GM18519 (cell line): ENCODE measurements at regions not wholly inside any gene's neighbourhood (a gene's known extent, or its start where the extent isn't known, plus 50 kb on each side); places are given as distances from the start of the nearest gene placed in this dataset.
"Not testable (repeated sequence)": the region's sequence is repeated elsewhere in the genome, so short reads cannot be mapped to it uniquely, and the experiment has no call there.

ENCODE experiments used
- ATAC-seq: cut with Tn5 transposase; IDR thresholded peaks from one replicate; pipeline ENCODE4 v1.9.1; 2021; ENCODE audit warnings: mild to moderate bottlenecking, moderate library complexity; ENCODE audit not compliant: unreplicated experiment, low FRiP score

- no peak for ATAC-seq
Measured at GRCh38 chr17:51347851-51348584, 87.7 kb downstream of the UTP18 start.

DNA sequence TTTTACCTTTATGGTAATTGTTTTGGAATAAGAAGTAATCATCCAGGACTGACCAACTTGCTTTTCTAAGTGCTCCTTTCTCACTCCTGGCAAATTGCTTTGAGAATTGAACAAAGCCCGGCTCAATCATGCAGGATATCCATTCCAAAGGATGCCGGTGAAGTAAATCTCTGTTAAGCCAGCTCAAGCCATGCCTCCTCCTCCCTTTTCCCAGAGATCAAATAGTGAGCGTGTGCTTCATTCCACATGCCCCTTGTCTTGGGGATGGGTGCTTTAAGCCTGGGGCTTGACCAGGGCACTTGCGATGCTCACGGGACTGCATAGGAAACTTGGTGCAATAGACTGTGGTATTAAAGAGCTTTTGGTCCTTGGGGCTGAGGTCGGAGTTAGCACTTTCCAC, 90.7 kb downstream of the UTP18 start:
- no peak for ATAC-seq

- ATAC-seq = no peak
Measured at GRCh38 chr17:51351890-51352289, 91.5 kb downstream of the UTP18 start.

- no peak for ATAC-seq
Measured at GRCh38 chr17:51352798-51353197, 92.5 kb downstream of the UTP18 start.

- no peak for ATAC-seq
Measured at GRCh38 chr17:51353296-51353695, 93.0 kb downstream of the UTP18 start.

DNA sequence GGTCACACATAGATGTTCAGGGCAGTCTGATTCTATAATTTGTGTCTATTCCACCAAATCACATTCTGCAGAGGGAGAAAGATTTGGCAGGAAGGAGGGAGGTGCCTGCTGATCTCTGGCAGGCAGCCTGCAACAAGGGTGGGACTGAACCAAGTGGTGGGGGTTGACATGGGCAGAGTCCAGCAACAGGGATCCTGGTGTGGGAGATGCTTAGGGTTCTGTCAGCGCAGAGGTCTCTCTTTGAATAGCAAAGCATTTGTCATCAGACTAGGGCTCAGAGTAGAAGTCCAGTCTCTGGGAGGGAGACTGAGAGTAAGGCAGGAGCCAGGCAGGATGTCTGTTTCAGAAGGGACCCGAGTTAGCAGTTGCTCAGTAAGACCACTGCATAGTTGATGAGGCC, 94.6 kb downstream of the UTP18 start:
- ATAC-seq = no peak

- no peak for ATAC-seq
Measured at GRCh38 chr17:51355441-51356410, 95.4 kb downstream of the UTP18 start.

GRCh38 chr17:51359055-51359454, 98.7 kb downstream of the UTP18 start:
- ATAC-seq = no peak

- no peak for ATAC-seq
Measured at GRCh38 chr17:51362811-51363585, 102.7 kb downstream of the UTP18 start.

- ATAC-seq = no peak
Measured at GRCh38 chr17:51365090-51365489, 104.7 kb downstream of the UTP18 start.

DNA sequence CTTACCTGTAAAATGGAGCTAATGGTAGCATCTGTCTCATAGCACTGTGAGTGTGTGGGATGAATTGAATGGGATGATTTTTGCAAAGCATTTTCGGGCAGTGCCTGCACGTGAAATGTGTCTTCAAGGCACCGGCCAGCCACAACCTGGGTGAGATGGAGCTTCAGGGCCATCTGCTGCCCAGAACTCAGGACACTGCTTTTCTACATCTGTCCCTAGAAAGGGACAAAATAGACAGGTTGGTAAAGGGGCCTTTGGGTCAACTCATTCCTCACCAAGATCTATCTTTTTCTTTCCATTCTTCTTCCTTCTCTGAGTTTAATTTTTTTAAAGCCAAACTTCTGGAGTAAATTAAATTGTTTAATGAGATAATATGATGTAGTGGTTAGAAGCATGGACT, 106.5 kb downstream of the UTP18 start:
- no peak for ATAC-seq

GRCh38 chr17:51367836-51368235, 107.5 kb downstream of the UTP18 start:
- ATAC-seq = not testable (repeated sequence)

GRCh38 chr17:51371732-51372151, 111.4 kb downstream of the UTP18 start:
- peak; percentile 61 for ATAC-seq

DNA sequence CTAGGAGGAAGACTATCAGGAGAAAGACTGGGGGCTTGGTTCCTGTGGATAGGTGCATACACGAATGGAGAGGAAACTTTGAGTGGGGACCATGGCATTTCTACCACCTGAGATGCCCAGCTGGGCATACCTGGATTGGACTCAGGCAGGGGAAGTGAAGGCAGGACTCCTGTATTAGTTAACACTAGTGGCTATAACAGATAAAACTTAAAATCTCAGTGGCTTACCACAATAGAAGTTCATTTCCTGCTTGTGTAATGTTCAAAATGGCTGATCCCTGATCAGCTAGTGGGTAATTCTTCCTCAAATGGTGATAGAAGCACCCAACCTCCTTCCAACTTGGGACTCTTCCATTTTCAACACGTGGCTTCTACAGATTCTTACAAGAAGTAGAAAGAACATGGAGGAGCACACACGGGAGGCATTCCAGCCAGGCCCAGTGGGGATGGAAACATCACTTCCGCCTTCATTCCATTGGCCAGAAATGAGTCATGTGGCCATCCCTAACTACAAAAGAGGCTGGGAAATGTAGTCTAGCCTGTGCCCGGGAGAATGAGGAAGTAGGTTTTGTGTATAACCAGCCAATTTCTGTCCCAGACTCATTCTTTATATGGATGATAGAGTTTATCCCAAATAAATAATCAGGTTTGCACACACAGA, 112.1 kb downstream of the UTP18 start:
- ATAC-seq = peak; percentile 83

DNA sequence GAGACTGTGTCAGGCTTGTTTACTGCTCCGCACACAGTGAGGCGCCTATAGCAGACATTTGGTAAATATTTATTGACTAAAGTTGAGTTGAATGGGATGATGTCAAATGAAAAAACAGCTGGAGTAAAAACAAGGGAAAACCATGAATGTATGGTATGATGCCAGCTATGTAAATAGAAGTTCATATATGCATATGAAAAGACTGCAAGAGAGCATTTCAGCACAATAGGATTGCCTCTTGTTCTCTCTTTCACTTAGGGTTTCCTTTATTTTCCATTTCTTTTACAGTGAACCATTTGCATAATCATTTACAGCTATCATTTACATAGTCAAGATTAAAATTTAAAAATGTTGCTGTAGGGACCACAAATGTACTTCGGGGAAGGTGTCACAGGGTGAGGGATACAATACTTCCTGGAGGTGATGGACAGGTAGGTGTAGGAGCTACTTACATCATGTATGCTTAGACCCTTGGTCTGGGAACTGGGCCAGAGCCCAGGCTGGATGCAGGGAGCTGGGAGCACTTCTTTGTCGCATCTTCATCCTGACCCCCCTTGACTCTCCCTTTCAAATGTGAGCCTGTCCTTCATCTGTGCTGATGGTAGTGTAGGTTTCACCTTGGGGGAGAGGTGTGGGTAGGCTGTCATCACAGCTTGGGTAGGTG, 113.3 kb downstream of the UTP18 start:
- no peak for ATAC-seq

DNA sequence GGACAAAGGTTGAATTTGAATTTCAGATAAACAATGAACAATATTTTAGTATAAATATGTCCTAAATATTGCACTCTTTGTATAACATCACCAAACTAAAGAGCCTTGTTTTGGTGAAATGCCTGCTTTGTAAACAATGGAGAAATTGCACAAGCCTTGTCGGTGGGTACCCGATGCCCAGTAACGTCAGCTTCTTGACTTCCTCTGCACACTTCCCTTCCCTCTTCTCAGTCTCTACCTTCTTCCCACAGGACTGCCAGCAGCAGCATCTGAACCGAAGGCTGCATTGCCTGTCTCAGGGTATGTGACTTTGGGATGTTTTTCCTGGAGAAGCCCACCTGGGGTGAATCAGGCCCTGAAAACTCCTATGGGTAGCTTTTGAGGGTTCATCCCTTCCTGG, 113.9 kb downstream of the UTP18 start:
- ATAC-seq = no peak

- no peak for ATAC-seq
Measured at GRCh38 chr17:51375771-51376170, 115.4 kb downstream of the UTP18 start.

- no peak for ATAC-seq
Measured at GRCh38 chr17:51376739-51377138, 116.4 kb downstream of the UTP18 start.

DNA sequence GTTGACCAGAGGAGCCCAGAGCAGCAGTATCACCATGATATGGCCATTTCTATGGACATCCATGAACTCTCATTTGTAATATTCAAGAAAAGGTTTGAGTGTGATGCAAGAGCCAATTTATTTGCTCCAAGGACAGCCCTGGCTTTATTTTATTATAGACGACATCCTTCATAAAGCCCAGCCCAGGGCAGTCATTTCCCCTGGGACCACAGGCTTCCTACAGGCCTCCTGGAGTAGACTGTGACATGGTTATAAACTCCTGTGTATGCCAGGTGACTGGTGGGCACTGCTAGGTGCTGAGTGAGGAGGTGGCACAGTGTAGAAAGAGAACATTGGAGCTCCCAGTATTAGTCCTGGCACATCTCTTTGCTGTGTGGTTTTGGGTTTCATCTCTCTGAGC, 120.9 kb downstream of the UTP18 start:
- ATAC-seq = no peak

DNA sequence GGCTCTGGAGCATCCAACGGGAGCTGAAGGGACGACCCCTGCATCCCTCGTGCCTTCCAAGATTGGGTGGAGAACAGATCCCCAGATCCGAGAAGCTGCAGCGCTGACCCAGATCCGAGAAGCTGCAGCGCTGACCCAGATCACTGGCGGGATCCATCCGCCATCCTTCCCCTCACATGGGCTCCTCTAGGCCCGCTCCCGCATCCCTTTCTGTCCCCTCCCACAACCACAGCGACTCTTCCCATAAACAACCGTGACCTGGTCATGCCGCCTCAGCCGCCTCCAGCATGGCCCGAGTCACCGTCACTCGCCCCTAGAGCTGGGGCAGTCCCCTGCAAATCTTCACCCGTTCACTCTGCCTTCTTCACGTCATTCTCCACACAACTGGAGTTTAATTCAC, 124.9 kb downstream of the UTP18 start:
- ATAC-seq = no peak
